Transverse colon (tissue), 4 donors: ENCODE measurements at regions not wholly inside any gene's neighbourhood (a gene's known extent, or its start where the extent isn't known, plus 50 kb on each side); places are given as distances from the start of the nearest gene placed in this dataset.
"Not testable (repeated sequence)": the region's sequence is repeated elsewhere in the genome, so short reads cannot be mapped to it uniquely, and the experiment has no call there.

ENCODE experiments used
- CTCF ChIP-seq, 5 experiments: fragments of 200-600 bp in 3 of 5; fragments of 450-650 bp in 2 of 5; sonication (generic) in 3 of 5; IDR thresholded peaks; 1 replicate in 2 of 5; 2 replicates in 3 of 5; pipeline ENCODE4 v1.5.1; 2016 to 2017; ENCODE audit warnings: antibody characterized with exemption in 5 of 5, inconsistent platforms in 3 of 5, mild to moderate bottlenecking in 2 of 5, moderate library complexity in 1 of 5
- POLR2A ChIP-seq: fragments of 450-650 bp; IDR thresholded peaks from one replicate; pipeline ENCODE4 v1.6.1; 2016; ENCODE audit warnings: antibody characterized with exemption, mild to moderate bottlenecking, moderate library complexity
- POLR2AphosphoS5 ChIP-seq, 3 donors: sonication (generic); formaldehyde crosslinking; IDR thresholded peaks; one replicate each; pipeline ENCODE4 v1.6.1; 2016; ENCODE audit warnings: antibody characterized with exemption in 3 of 3

- TF ChIP-seq POLR2AphosphoS5 (IDR thresholded peaks at IDR 0.05); POLR2A; CTCF (IDR thresholded peaks at IDR 0.05): not testable (repeated sequence)
These were observed 844.7 kb upstream of the ACVR2A start for GRCh38 chr2:147000151-147000550.
